NT2/D1 (cell line): ENCODE measurements at regions not wholly inside any gene's neighbourhood (a gene's known extent, or its start where the extent isn't known, plus 50 kb on each side); places are given as distances from the start of the nearest gene placed in this dataset.

Experiments used
- DNase-seq: peaks from one replicate; pipeline ENCODE4 v3.0.0-alpha.2; 2011; ENCODE audit warnings: low read depth, low spot score
- H3K27me3 ChIP-seq: 2 replicates; pipeline ENCODE4 v1.6.0; 2011; ENCODE audit warnings: mild to moderate bottlenecking; ENCODE audit not compliant: insufficient read length, insufficient read depth
- H3K36me3 ChIP-seq: 2 replicates; pipeline ENCODE4 v1.6.1; 2011; ENCODE audit warnings: mild to moderate bottlenecking, low read length, mixed read lengths; ENCODE audit not compliant: insufficient read depth, insufficient read length
- H3K4me1 ChIP-seq: 2 replicates; pipeline ENCODE4 v1.5.1; 2011; ENCODE audit not compliant: insufficient read depth, insufficient read length
- H3K4me3 ChIP-seq: 2 replicates; pipeline ENCODE4 v1.5.1; 2011; ENCODE audit warnings: low read depth; ENCODE audit not compliant: insufficient read length
- H3K9ac ChIP-seq: 2 replicates; pipeline ENCODE4 v1.6.0; 2011; ENCODE audit warnings: low read depth; ENCODE audit not compliant: insufficient read length
- H3K9me3 ChIP-seq: 2 replicates; pipeline ENCODE4 v1.5.1; 2011; ENCODE audit warnings: mild to moderate bottlenecking, low read length; ENCODE audit not compliant: insufficient read depth
- SUZ12 ChIP-seq: IDR thresholded peaks from 2 replicates; pipeline ENCODE4 v1.6.1; 2011; ENCODE audit not compliant: insufficient read length, insufficient read depth; ENCODE audit errors: extremely low read depth
- YY1 ChIP-seq: IDR thresholded peaks from 2 replicates; pipeline ENCODE4 v1.6.1; 2011; ENCODE audit not compliant: insufficient read length, insufficient read depth
- ZNF274 ChIP-seq: IDR thresholded peaks from 2 replicates; pipeline ENCODE4 v1.6.1; 2011; ENCODE audit warnings: mild to moderate bottlenecking, low read depth, low read length

- no peak for TF ChIP-seq YY1
- no peak for TF ChIP-seq SUZ12
- TF ChIP-seq ZNF274: no peak
- Histone ChIP-seq H3K9ac (no peak overlapping the region), H3K4me1 (no peaks in the 10 kb centered on the region), H3K4me3 (no peak overlapping the region), H3K9me3 (peaks cover 6% of the 10 kb centered on the region), H3K36me3 (no peaks in the 10 kb centered on the region), H3K27me3 (no peaks in the 10 kb centered on the region)
- no peak for DNase-seq
Observed at GRCh38 chr15:58381697-58382096, 50.1 kb upstream of the LIPC start.
